Right cardiac atrium (tissue), 5 donors: ENCODE measurements at regions not wholly inside any gene's neighbourhood (a gene's known extent, or its start where the extent isn't known, plus 50 kb on each side); places are given as distances from the start of the nearest gene placed in this dataset.

ENCODE experiments used
- ATAC-seq, 2 donors: fragments of 200-7000 bp; cut with Tn5 transposase; one replicate each; pipeline versions ENCODE4 v1.8.0 to v1.9.1; 2020; ENCODE audit warnings: moderate library complexity in 2 of 2, mild to moderate bottlenecking in 1 of 2
- DNase-seq, 3 donors: peaks; one replicate each; pipeline ENCODE4 v3.0.0-alpha.2; 2020
- H3K27ac ChIP-seq: one replicate; pipeline ENCODE4 v1.5.1; 2013; ENCODE audit warnings: mild to moderate bottlenecking, low read length, control low read depth, moderate library complexity
- H3K27me3 ChIP-seq: one replicate; pipeline ENCODE4 v1.6.1; 2013; ENCODE audit not compliant: control insufficient read depth, insufficient read depth
- H3K4me1 ChIP-seq: one replicate; pipeline ENCODE4 v1.6.1; 2013; ENCODE audit warnings: low read length; ENCODE audit not compliant: control insufficient read depth, insufficient read depth
- H3K4me3 ChIP-seq: one replicate; pipeline ENCODE4 v1.5.1; 2013; ENCODE audit warnings: low read length, control low read depth
- H3K9me3 ChIP-seq: one replicate; pipeline ENCODE4 v1.6.1; 2013; ENCODE audit warnings: low read length; ENCODE audit not compliant: control insufficient read depth
- WGBS: extraction: QIAGEN DNeasy Blood & Tissue Kit; methylation state at CpG from one replicate; pipeline ENCODE4 v1.1.7; 2013; 5-methylcytosine and 5-hydroxymethylcytosine counted together
- intact Hi-C, 4 donors: fragments of 100-400 bp; cut with DNase I; formaldehyde crosslinking; loops; one replicate each; pipeline versions ENCODE4 v1.11.0 to v1.14.0; 2022 to 2023
- donor health status: healthy with polysubstance abuse.
- donor health status: DM: no; HTN: yes; CAD: no.
- donor health status: DM: no; HTN: no; CAD: no.
- donor health status: DM: no; HTN: yes; CAD: no; lungs with severe emphysema.
- donor health status: DM: yes; HTN: yes; CAD: no.

GRCh38 chr10:105540381-105540780 is 899.3 kb downstream of the SORCS3 start:
- Histone ChIP-seq H3K27me3 (no peaks in the 10 kb centered on the region), H3K9me3 (no peaks in the 10 kb centered on the region), H3K27ac (no peak overlapping the region), H3K4me3 (no peak overlapping the region), H3K4me1 (no peaks in the 10 kb centered on the region)
- no peak for DNase-seq
- intact Hi-C loops: no loop called here
- ATAC-seq: no peak
- 55% methylated on average over 2 of the region's 2 CpGs for WGBS

- 19% methylated on average over 4 of the region's 4 CpGs for WGBS
- Histone ChIP-seq H3K27me3 (no peaks in the 10 kb centered on the region), H3K27ac (no peak overlapping the region), H3K4me3 (no peak overlapping the region), H3K4me1 (no peaks in the 10 kb centered on the region), H3K9me3 (no peaks in the 10 kb centered on the region)
- ATAC-seq (no peak), DNase-seq (no peak)
- intact Hi-C loops: no loop called here
Measured at GRCh38 chr10:105538874-105539273, 897.8 kb downstream of the SORCS3 start.

GRCh38 chr10:105535478-105535877 is 894.4 kb downstream of the SORCS3 start:
- intact Hi-C loops: no loop called here
- Histone ChIP-seq H3K4me1 (no peaks in the 10 kb centered on the region), H3K27me3 (no peaks in the 10 kb centered on the region), H3K27ac (no peak overlapping the region), H3K4me3 (no peak overlapping the region), H3K9me3 (no peaks in the 10 kb centered on the region)
- ATAC-seq (no peak), DNase-seq (no peak)
- WGBS: 74% methylated on average over 3 of the region's 3 CpGs

GRCh38 chr10:105534086-105534485 is 893.0 kb downstream of the SORCS3 start:
- no peaks in the 10 kb centered on the region for H3K4me1 ChIP-seq
- no peak for DNase-seq
- intact Hi-C loops: no loop called here
- no peaks in the 10 kb centered on the region for H3K27me3 ChIP-seq
- H3K4me3 ChIP-seq: no peak overlapping the region
- H3K27ac ChIP-seq: no peak overlapping the region
- 35% methylated on average over 1 of the region's 1 CpG for WGBS
- no peaks in the 10 kb centered on the region for H3K9me3 ChIP-seq
- ATAC-seq: no peak

GRCh38 chr10:105516511-105516910 is 875.4 kb downstream of the SORCS3 start:
- intact Hi-C loops: no loop called here
- Histone ChIP-seq H3K4me3 (no peak overlapping the region), H3K4me1 (no peaks in the 10 kb centered on the region), H3K27ac (no peak overlapping the region), H3K27me3 (no peaks in the 10 kb centered on the region), H3K9me3 (no peaks in the 10 kb centered on the region)
- 86% methylated on average over 2 of the region's 2 CpGs for WGBS
- DNase-seq: no peak
- ATAC-seq: no peak

- intact Hi-C loops: no loop called here
- DNase-seq: no peak
- Histone ChIP-seq H3K27me3 (no peaks in the 10 kb centered on the region), H3K9me3 (no peaks in the 10 kb centered on the region), H3K4me3 (no peak overlapping the region), H3K27ac (no peak overlapping the region), H3K4me1 (no peaks in the 10 kb centered on the region)
- no peak for ATAC-seq
- WGBS: 84% methylated on average over 7 of the region's 7 CpGs
Measured at GRCh38 chr10:105514106-105514505, 873.0 kb downstream of the SORCS3 start.

GRCh38 chr10:105509517-105509916 is 868.4 kb downstream of the SORCS3 start:
- Histone ChIP-seq H3K9me3 (no peaks in the 10 kb centered on the region), H3K4me1 (no peaks in the 10 kb centered on the region), H3K4me3 (no peak overlapping the region), H3K27me3 (no peaks in the 10 kb centered on the region), H3K27ac (no peak overlapping the region)
- intact Hi-C loops: no loop called here
- 78% methylated on average over 3 of the region's 3 CpGs for WGBS
- no peak for ATAC-seq
- DNase-seq: no peak

- H3K9me3 ChIP-seq: no peaks in the 10 kb centered on the region
Measured at GRCh38 chr10:105506262-105506661, 865.2 kb downstream of the SORCS3 start.

GRCh38 chr10:105503714-105504113 is 862.6 kb downstream of the SORCS3 start:
- intact Hi-C loops: no loop called here
- DNase-seq (no peak), ATAC-seq (no peak)
- H3K27ac ChIP-seq: no peak overlapping the region
- no peaks in the 10 kb centered on the region for H3K9me3 ChIP-seq
- no peak overlapping the region for H3K4me3 ChIP-seq
- no peaks in the 10 kb centered on the region for H3K4me1 ChIP-seq
- H3K27me3 ChIP-seq: no peaks in the 10 kb centered on the region

More at GRCh38 chr10:105506262-105506661, 865.2 kb downstream of the SORCS3 start:
- Histone ChIP-seq H3K27ac (no peak overlapping the region), H3K4me3 (no peak overlapping the region), H3K4me1 (no peaks in the 10 kb centered on the region), H3K27me3 (no peaks in the 10 kb centered on the region)
- 64% methylated on average over 5 of the region's 5 CpGs for WGBS
- DNase-seq (no peak), ATAC-seq (no peak)
- intact Hi-C loops: no loop called here

- H3K9me3 ChIP-seq: no peaks in the 10 kb centered on the region
- H3K4me3 ChIP-seq: no peak overlapping the region
- DNase-seq: no peak
- ATAC-seq: no peak
- intact Hi-C loops: no loop called here
- H3K27me3 ChIP-seq: no peaks in the 10 kb centered on the region
- no peaks in the 10 kb centered on the region for H3K4me1 ChIP-seq
- 73% methylated on average over 3 of the region's 3 CpGs for WGBS
- no peak overlapping the region for H3K27ac ChIP-seq
Measured at GRCh38 chr10:105502058-105502457, 861.0 kb downstream of the SORCS3 start.

- ATAC-seq (no peak), DNase-seq (no peak)
- Histone ChIP-seq H3K27ac (no peak overlapping the region), H3K4me1 (no peaks in the 10 kb centered on the region), H3K27me3 (no peaks in the 10 kb centered on the region), H3K9me3 (no peaks in the 10 kb centered on the region), H3K4me3 (no peak overlapping the region)
- intact Hi-C loops: no loop called here
- WGBS: 87% methylated on average over 4 of the region's 4 CpGs
Measured at GRCh38 chr10:105494944-105495343, 853.9 kb downstream of the SORCS3 start.

GRCh38 chr10:105494303-105494702 is 853.2 kb downstream of the SORCS3 start:
- ATAC-seq: no peak

More at GRCh38 chr10:105494303-105494702, 853.2 kb downstream of the SORCS3 start:
- WGBS: 70% methylated on average over 2 of the region's 2 CpGs
- no peak for DNase-seq
- Histone ChIP-seq H3K4me3 (no peak overlapping the region), H3K9me3 (no peaks in the 10 kb centered on the region), H3K27ac (no peak overlapping the region), H3K27me3 (no peaks in the 10 kb centered on the region), H3K4me1 (no peaks in the 10 kb centered on the region)
- intact Hi-C loops: no loop called here
